ENCODE measurements at regions not wholly inside any gene's neighbourhood (a gene's known extent, or its start where the extent isn't known, plus 50 kb on each side); places are given as distances from the start of the nearest gene placed in this dataset.

GRCh38 chr21:39022863-39023693, 160.2 kb downstream of the PSMG1 start:
- WGBS, 2 donors: 63 to 65% methylated on average over 26 of the region's 28 CpGs
- H3K4me3 ChIP-seq (ENCODE audit: low read depth, poor library complexity, severe bottlenecking): no peak overlapping the region
- intact Hi-C loops (cut with DNase I; ENCODE audit: low total_unique reads): no loop called here
- no peak for DNase-seq (ENCODE audit: low spot score in 2 of 2)
- TF ChIP-seq CTCF (IDR thresholded peaks at IDR 0.05) (no peak), POLR2A (IDR thresholded peaks at IDR 0.05) (no peak)

DNA sequence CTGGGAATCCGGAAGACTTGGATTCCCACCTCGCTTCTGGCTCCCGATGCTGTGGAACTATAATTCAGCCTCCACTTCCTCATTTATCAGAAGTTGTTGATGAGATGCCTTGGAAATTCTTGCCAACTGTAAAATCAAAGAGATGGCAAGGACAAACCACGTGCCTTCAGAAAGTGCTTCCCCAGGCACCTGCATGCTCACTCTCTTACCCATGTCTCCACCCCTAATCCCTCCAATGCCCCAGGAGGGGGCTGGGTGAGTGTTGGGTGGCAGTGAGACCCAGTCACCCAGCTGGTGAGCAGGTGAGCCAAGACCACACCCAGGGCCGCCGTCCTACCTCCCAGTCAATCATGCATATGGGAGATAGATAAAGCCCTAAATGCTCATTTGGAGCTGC, 160.8 kb downstream of the PSMG1 start:
- H3K4me3 ChIP-seq (ENCODE audit: low read depth, poor library complexity, severe bottlenecking): no peak overlapping the region
- DNase-seq (ENCODE audit: low spot score in 2 of 2): no peak
- no peak for TF ChIP-seq POLR2A (IDR thresholded peaks at IDR 0.05)
- no peak for TF ChIP-seq CTCF (IDR thresholded peaks at IDR 0.05)
- intact Hi-C loops (cut with DNase I; ENCODE audit: low total_unique reads): no loop called here
- 29 to 39% methylated on average over 6 of the region's 6 CpGs for WGBS, 2 donors

- no peak for TF ChIP-seq CTCF (IDR thresholded peaks at IDR 0.05)
- no peak for DNase-seq (ENCODE audit: low spot score in 2 of 2)
- intact Hi-C loops (cut with DNase I; ENCODE audit: low total_unique reads): no loop called here
- H3K4me3 ChIP-seq (ENCODE audit: low read depth, poor library complexity, severe bottlenecking): no peak overlapping the region
- WGBS, 2 donors: 32 to 67% methylated on average over 11 to 13 of the region's 14 CpGs
Observed at GRCh38 chr21:39022035-39022434, 161.2 kb downstream of the PSMG1 start.

DNA sequence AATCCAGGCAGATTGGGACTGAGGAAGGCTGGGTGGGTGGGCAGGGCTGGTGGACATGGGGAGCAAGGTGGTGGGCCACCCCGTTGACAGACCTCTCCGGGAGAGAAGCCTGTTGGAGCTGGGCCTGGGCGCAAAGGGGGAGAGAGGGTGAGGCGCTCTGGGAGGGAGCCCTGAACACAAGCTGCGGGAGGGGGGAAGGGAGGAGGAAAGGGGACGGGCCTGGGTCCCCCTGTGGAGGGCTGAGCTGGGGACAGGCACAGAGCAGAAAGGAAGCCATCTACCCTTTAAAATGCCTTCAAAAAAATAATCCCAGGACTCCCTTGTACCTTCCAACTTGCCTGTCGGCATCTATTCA, 161.8 kb downstream of the PSMG1 start:
- no peak overlapping the region for H3K4me3 ChIP-seq (ENCODE audit: low read depth, poor library complexity, severe bottlenecking)
- intact Hi-C loops (cut with DNase I; ENCODE audit: low total_unique reads): no loop called here
- no peak for DNase-seq (ENCODE audit: low spot score in 2 of 2)
- no peak for TF ChIP-seq POLR2A (IDR thresholded peaks at IDR 0.05)
- no peak for TF ChIP-seq CTCF (IDR thresholded peaks at IDR 0.05)
- WGBS, 2 donors: 23 to 51% methylated on average over 7 of the region's 7 CpGs

DNA sequence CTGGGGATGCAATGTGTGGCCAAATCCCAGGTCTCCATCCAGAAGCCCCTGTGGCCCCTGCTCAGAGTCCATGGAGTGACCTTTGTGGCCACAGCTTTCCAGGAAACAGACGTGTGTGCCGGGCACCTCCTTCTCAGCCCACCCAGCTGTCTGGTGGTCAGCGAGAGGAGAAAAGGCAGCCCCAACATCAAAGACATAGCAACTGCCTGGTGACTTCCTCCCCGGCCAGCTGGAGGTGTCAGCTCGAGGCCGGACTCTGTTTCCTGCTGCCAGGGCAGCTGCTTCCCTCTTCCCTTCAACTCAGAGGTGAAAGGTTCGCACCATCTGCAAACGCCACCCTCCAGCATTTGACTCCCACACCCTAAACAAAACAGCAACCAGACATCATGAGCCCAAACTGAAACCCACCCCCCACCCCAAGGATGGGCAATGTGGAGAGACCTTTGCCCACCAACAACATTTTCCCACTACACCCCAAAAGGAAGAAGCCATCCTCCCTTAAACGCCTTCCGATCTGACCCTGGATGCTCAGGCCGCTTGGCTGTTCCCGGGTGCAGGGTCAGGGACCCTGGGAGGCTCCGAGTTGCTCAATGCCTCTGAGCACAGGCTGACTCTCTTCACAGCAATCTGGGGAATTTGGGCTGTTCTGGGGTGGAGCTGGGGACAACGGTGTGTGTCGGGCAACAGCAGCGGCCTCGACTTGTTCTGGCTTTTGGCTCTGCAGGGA, 162.3 kb downstream of the PSMG1 start:
- no peak overlapping the region for H3K4me3 ChIP-seq (ENCODE audit: low read depth, poor library complexity, severe bottlenecking)
- intact Hi-C loops (cut with DNase I; ENCODE audit: low total_unique reads): no loop called here
- DNase-seq (ENCODE audit: low spot score in 2 of 2): peak in 1 of 2 donors; percentile 53
- TF ChIP-seq POLR2A (IDR thresholded peaks at IDR 0.05) (no peak), CTCF (IDR thresholded peaks at IDR 0.05) (peak in 1 of 3 donors; percentile 43)
- WGBS, 2 donors: 49 to 51% methylated on average over 16 to 17 of the region's 17 CpGs

All from lower leg skin (tissue), 4 donors.